ENCODE measurements at regions not wholly inside any gene's neighbourhood (a gene's known extent, or its start where the extent isn't known, plus 50 kb on each side); places are given as distances from the start of the nearest gene placed in this dataset.
"Not testable (repeated sequence)": the region's sequence is repeated elsewhere in the genome, so short reads cannot be mapped to it uniquely, and the experiment has no call there.

- no peaks in the 10 kb centered on the region for H3K36me3 Mint-ChIP-seq (ENCODE audit: low read depth)
- peaks cover 15% of the 10 kb centered on the region for H3K4me1 Mint-ChIP-seq (ENCODE audit: low read depth)
- H3K9me3 Mint-ChIP-seq: peaks cover 7% of the 10 kb centered on the region
- DNase-seq (ENCODE audit: low spot score): no peak
- no peak overlapping the region for H3K4me3 Mint-ChIP-seq (ENCODE audit: low read depth)
- H3K27me3 Mint-ChIP-seq (ENCODE audit: low read depth): no peaks in the 10 kb centered on the region
- intact Hi-C loops (cut with micrococcal nuclease): loop anchor here (10.0 kb wide), 1 partner anchor 173 kb away; no protein-coding TSS in a partner anchor
- H3K27ac Mint-ChIP-seq: no peak overlapping the region
These were observed 122.3 kb downstream of the BANF2 start for GRCh38 chr20:17822039-17822438.

DNA sequence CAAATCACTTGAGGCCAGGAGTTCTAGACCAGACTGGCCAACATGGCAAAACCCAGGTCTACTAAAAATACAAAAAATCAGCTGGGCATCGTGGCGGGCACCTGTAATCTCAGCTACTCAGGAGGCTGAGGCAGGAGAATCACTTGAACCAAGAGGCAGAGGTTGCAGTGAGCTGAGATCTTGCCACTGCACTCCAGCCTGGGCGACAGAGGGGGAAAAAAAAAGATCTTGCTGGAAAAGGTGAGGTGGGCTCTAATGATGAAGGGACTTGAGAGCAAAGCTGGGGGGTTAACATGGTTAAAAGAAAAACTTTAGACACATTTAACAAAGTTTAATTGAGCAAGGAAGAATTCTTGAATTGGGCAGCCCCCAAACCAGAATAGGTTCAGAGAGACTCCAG lies 121.8 kb downstream of the BANF2 start:
- not testable (repeated sequence) for H3K27me3 Mint-ChIP-seq (ENCODE audit: low read depth); DNase-seq (ENCODE audit: low spot score); H3K9me3 Mint-ChIP-seq; H3K4me3 Mint-ChIP-seq (ENCODE audit: low read depth); H3K27ac Mint-ChIP-seq; H3K36me3 Mint-ChIP-seq (ENCODE audit: low read depth)
- intact Hi-C loops (cut with micrococcal nuclease): loop anchor here (10.0 kb wide), 1 partner anchor 173 kb away; no protein-coding TSS in a partner anchor
- H3K4me1 Mint-ChIP-seq (ENCODE audit: low read depth): peaks cover 14% of the 10 kb centered on the region

DNA sequence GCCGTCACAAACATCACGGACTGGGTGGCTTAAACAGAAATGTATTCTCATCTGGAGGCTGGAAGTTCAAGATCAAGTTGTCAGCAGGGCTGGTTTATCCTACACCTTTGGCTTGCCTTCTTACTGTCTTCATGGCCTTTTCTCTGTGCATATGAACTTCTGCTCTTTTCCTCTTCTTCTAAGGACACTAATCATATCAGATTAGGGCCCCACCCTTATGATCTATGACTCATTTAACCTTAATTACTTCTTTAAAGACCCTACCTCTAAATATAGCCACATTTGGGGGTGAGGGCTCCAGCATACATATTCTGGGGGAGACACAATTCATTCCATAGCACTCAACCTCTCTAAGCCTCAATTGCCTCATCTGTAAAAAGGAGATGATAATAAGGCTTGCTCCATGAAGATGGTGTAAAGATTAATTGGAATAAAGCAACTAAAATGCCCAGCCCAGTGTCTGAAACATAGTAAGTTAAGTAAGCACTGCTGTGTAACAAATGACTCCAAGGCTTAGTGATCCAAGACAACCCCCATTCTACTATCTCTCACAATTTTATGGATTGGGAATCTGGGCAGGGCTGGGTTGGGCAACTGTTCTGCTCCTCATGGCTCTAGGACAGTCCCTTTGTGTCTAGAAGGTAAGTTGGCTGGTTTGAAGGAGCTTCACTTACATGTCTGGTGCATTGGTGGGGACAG lies 119.8 kb downstream of the BANF2 start:
- H3K27me3 Mint-ChIP-seq (ENCODE audit: low read depth): no peaks in the 10 kb centered on the region
- H3K9me3 Mint-ChIP-seq: peaks cover 7% of the 10 kb centered on the region
- H3K36me3 Mint-ChIP-seq (ENCODE audit: low read depth): no peaks in the 10 kb centered on the region
- no peak overlapping the region for H3K27ac Mint-ChIP-seq
- no peak for DNase-seq (ENCODE audit: low spot score)
- no peak overlapping the region for H3K4me3 Mint-ChIP-seq (ENCODE audit: low read depth)
- intact Hi-C loops (cut with micrococcal nuclease): loop anchor here (10.0 kb wide), 1 partner anchor 175 kb away; no protein-coding TSS in a partner anchor
- peaks cover 2% of the 10 kb centered on the region for H3K4me1 Mint-ChIP-seq (ENCODE audit: low read depth)

GRCh38 chr20:17818187-17818586 lies 118.4 kb downstream of the BANF2 start:
- no peak for DNase-seq (ENCODE audit: low spot score)
- Mint-ChIP-seq H3K9me3 (peaks cover 7% of the 10 kb centered on the region), H3K27me3 (ENCODE audit: low read depth) (no peaks in the 10 kb centered on the region), H3K36me3 (ENCODE audit: low read depth) (no peaks in the 10 kb centered on the region), H3K4me3 (ENCODE audit: low read depth) (no peak overlapping the region), H3K27ac (no peak overlapping the region), H3K4me1 (ENCODE audit: low read depth) (no peaks in the 10 kb centered on the region)
- intact Hi-C loops (cut with micrococcal nuclease): no loop called here

- no peaks in the 10 kb centered on the region for H3K4me1 Mint-ChIP-seq (ENCODE audit: low read depth)
- H3K27ac Mint-ChIP-seq: no peak overlapping the region
- intact Hi-C loops (cut with micrococcal nuclease): no loop called here
- peaks cover 7% of the 10 kb centered on the region for H3K9me3 Mint-ChIP-seq
- no peaks in the 10 kb centered on the region for H3K36me3 Mint-ChIP-seq (ENCODE audit: low read depth)
- peaks cover 3% of the 10 kb centered on the region for H3K27me3 Mint-ChIP-seq (ENCODE audit: low read depth)
- H3K4me3 Mint-ChIP-seq (ENCODE audit: low read depth): no peak overlapping the region
- DNase-seq (ENCODE audit: low spot score): no peak
These were observed 117.2 kb downstream of the BANF2 start for GRCh38 chr20:17816804-17817587.

- no peaks in the 10 kb centered on the region for H3K36me3 Mint-ChIP-seq (ENCODE audit: low read depth)
- no peak overlapping the region for H3K4me3 Mint-ChIP-seq (ENCODE audit: low read depth)
- intact Hi-C loops (cut with micrococcal nuclease): no loop called here
- no peak overlapping the region for H3K27ac Mint-ChIP-seq
- no peak for DNase-seq (ENCODE audit: low spot score)
- H3K9me3 Mint-ChIP-seq: no peaks in the 10 kb centered on the region
- H3K27me3 Mint-ChIP-seq (ENCODE audit: low read depth): peaks cover 6% of the 10 kb centered on the region
- H3K4me1 Mint-ChIP-seq (ENCODE audit: low read depth): no peaks in the 10 kb centered on the region
These were observed 111.8 kb downstream of the BANF2 start for GRCh38 chr20:17811628-17811965.

GRCh38 chr20:17810847-17811627 lies 111.3 kb downstream of the BANF2 start:
- Mint-ChIP-seq H3K4me3 (ENCODE audit: low read depth) (no peak overlapping the region), H3K27me3 (ENCODE audit: low read depth) (peaks cover 6% of the 10 kb centered on the region), H3K9me3 (no peaks in the 10 kb centered on the region), H3K4me1 (ENCODE audit: low read depth) (no peaks in the 10 kb centered on the region), H3K36me3 (ENCODE audit: low read depth) (no peaks in the 10 kb centered on the region), H3K27ac (no peak overlapping the region)
- no peak for DNase-seq (ENCODE audit: low spot score)
- intact Hi-C loops (cut with micrococcal nuclease): no loop called here

GRCh38 chr20:17810062-17810631 lies 110.4 kb downstream of the BANF2 start:
- no peaks in the 10 kb centered on the region for H3K9me3 Mint-ChIP-seq
- peaks cover 6% of the 10 kb centered on the region for H3K27me3 Mint-ChIP-seq (ENCODE audit: low read depth)
- no peaks in the 10 kb centered on the region for H3K36me3 Mint-ChIP-seq (ENCODE audit: low read depth)
- H3K4me1 Mint-ChIP-seq (ENCODE audit: low read depth): no peaks in the 10 kb centered on the region
- intact Hi-C loops (cut with micrococcal nuclease): no loop called here
- H3K4me3 Mint-ChIP-seq (ENCODE audit: low read depth): no peak overlapping the region
- DNase-seq (ENCODE audit: low spot score): no peak
- H3K27ac Mint-ChIP-seq: no peak overlapping the region

GRCh38 chr20:17809362-17810061 lies 109.7 kb downstream of the BANF2 start:
- intact Hi-C loops (cut with micrococcal nuclease): no loop called here
- no peaks in the 10 kb centered on the region for H3K4me1 Mint-ChIP-seq (ENCODE audit: low read depth)
- peaks cover 6% of the 10 kb centered on the region for H3K27me3 Mint-ChIP-seq (ENCODE audit: low read depth)
- no peak overlapping the region for H3K27ac Mint-ChIP-seq
- DNase-seq (ENCODE audit: low spot score): no peak
- H3K4me3 Mint-ChIP-seq (ENCODE audit: low read depth): no peak overlapping the region
- no peaks in the 10 kb centered on the region for H3K9me3 Mint-ChIP-seq
- H3K36me3 Mint-ChIP-seq (ENCODE audit: low read depth): no peaks in the 10 kb centered on the region

- no peaks in the 10 kb centered on the region for H3K36me3 Mint-ChIP-seq (ENCODE audit: low read depth)
- no peaks in the 10 kb centered on the region for H3K4me1 Mint-ChIP-seq (ENCODE audit: low read depth)
- intact Hi-C loops (cut with micrococcal nuclease): no loop called here
- no peak for DNase-seq (ENCODE audit: low spot score)
- H3K27me3 Mint-ChIP-seq (ENCODE audit: low read depth): peaks cover 11% of the 10 kb centered on the region
- no peaks in the 10 kb centered on the region for H3K9me3 Mint-ChIP-seq
- H3K4me3 Mint-ChIP-seq (ENCODE audit: low read depth): no peak overlapping the region
- H3K27ac Mint-ChIP-seq: no peak overlapping the region
These were observed 109.0 kb downstream of the BANF2 start for GRCh38 chr20:17808782-17809181.

GRCh38 chr20:17808357-17808756 lies 108.6 kb downstream of the BANF2 start:
- intact Hi-C loops (cut with micrococcal nuclease): no loop called here
- H3K36me3 Mint-ChIP-seq (ENCODE audit: low read depth): no peaks in the 10 kb centered on the region
- H3K27ac Mint-ChIP-seq: no peak overlapping the region
- no peak overlapping the region for H3K4me3 Mint-ChIP-seq (ENCODE audit: low read depth)
- no peak for DNase-seq (ENCODE audit: low spot score)
- peaks cover 11% of the 10 kb centered on the region for H3K27me3 Mint-ChIP-seq (ENCODE audit: low read depth)
- no peaks in the 10 kb centered on the region for H3K9me3 Mint-ChIP-seq
- no peaks in the 10 kb centered on the region for H3K4me1 Mint-ChIP-seq (ENCODE audit: low read depth)

GRCh38 chr20:17807651-17808050 lies 107.9 kb downstream of the BANF2 start:
- intact Hi-C loops (cut with micrococcal nuclease): no loop called here
- Mint-ChIP-seq H3K36me3 (ENCODE audit: low read depth) (no peaks in the 10 kb centered on the region), H3K27ac (no peak overlapping the region), H3K27me3 (ENCODE audit: low read depth) (peaks cover 11% of the 10 kb centered on the region), H3K9me3 (no peaks in the 10 kb centered on the region), H3K4me3 (ENCODE audit: low read depth) (no peak overlapping the region), H3K4me1 (ENCODE audit: low read depth) (no peaks in the 10 kb centered on the region)
- no peak for DNase-seq (ENCODE audit: low spot score)
